Esophagus (tissue), 2 donors: ENCODE measurements at regions not wholly inside any gene's neighbourhood (a gene's known extent, or its start where the extent isn't known, plus 50 kb on each side); places are given as distances from the start of the nearest gene placed in this dataset.

Experiments
- H3K27ac ChIP-seq, 2 donors: one replicate each; pipeline ENCODE4 v1.5.1; 2013; ENCODE audit warnings: low read depth in 2 of 2, mild to moderate bottlenecking in 2 of 2, inconsistent platforms in 1 of 2, low read length in 1 of 2, moderate library complexity in 1 of 2
- H3K27me3 ChIP-seq, 2 donors: one replicate each; pipeline ENCODE4 v1.6.1; 2013; ENCODE audit warnings: low read length in 2 of 2, control low read depth in 1 of 2, mild to moderate bottlenecking in 1 of 2; ENCODE audit not compliant: insufficient read depth in 2 of 2, control insufficient read depth in 1 of 2
- H3K36me3 ChIP-seq, 2 donors: one replicate each; pipeline ENCODE4 v1.6.1; 2013; ENCODE audit warnings: low read length in 1 of 2; ENCODE audit not compliant: control insufficient read depth in 2 of 2, insufficient read depth in 2 of 2
- H3K4me1 ChIP-seq, 2 donors: one replicate each; pipeline ENCODE4 v1.6.1; 2013; ENCODE audit warnings: low read length in 1 of 2; ENCODE audit not compliant: control insufficient read depth in 2 of 2, insufficient read depth in 2 of 2
- H3K4me3 ChIP-seq, 2 donors: one replicate each; pipeline ENCODE4 v1.5.1; 2013; ENCODE audit warnings: low read length in 2 of 2, mild to moderate bottlenecking in 2 of 2, low read depth in 1 of 2, moderate library complexity in 1 of 2
- H3K9me3 ChIP-seq, 2 donors: one replicate each; pipeline ENCODE4 v1.6.1; 2013; ENCODE audit warnings: mild to moderate bottlenecking in 2 of 2, low read depth in 1 of 2, low read length in 1 of 2, moderate library complexity in 1 of 2; ENCODE audit not compliant: control insufficient read depth in 2 of 2, insufficient read depth in 1 of 2
- WGBS, 2 donors: extraction: QIAGEN DNeasy Blood & Tissue Kit; methylation state at CpG; one replicate each; pipeline ENCODE4 v1.1.7; 2013; 5-methylcytosine and 5-hydroxymethylcytosine counted together
- donor health status: healthy with polysubstance abuse.
- donor health status: Bipolar disorder and iron deficiency.

- Histone ChIP-seq H3K27me3 (no peaks in the 10 kb centered on the region), H3K4me3 (no peak overlapping the region), H3K27ac (no peak overlapping the region), H3K9me3 (no peaks in the 10 kb centered on the region), H3K36me3 (no peaks in the 10 kb centered on the region), H3K4me1 (no peaks in the 10 kb centered on the region)
- 51 to 64% methylated on average over 13 of the region's 13 CpGs for WGBS, 2 donors
Measured at GRCh38 chr14:97956581-97957340, 1159.6 kb downstream of the VRK1 start.

GRCh38 chr14:97959251-97959650 lies 1162.1 kb downstream of the VRK1 start:
- WGBS, 2 donors, result 89 to 95% methylated on average over 4 of the region's 4 CpGs
- no peaks in the 10 kb centered on the region for H3K9me3 ChIP-seq
- H3K4me1 ChIP-seq, result no peaks in the 10 kb centered on the region
- H3K27ac ChIP-seq, result no peak overlapping the region
- H3K36me3 ChIP-seq, result no peaks in the 10 kb centered on the region
- no peaks in the 10 kb centered on the region for H3K27me3 ChIP-seq
- no peak overlapping the region for H3K4me3 ChIP-seq

GRCh38 chr14:97960436-97960835 lies 1163.3 kb downstream of the VRK1 start:
- Histone ChIP-seq H3K9me3 (no peaks in the 10 kb centered on the region), H3K27ac (no peak overlapping the region), H3K36me3 (no peaks in the 10 kb centered on the region), H3K4me1 (no peaks in the 10 kb centered on the region), H3K4me3 (no peak overlapping the region), H3K27me3 (no peaks in the 10 kb centered on the region)
- WGBS, 2 donors, result 88 to 91% methylated on average over 4 of the region's 4 CpGs

GRCh38 chr14:97970222-97970621 lies 1173.0 kb downstream of the VRK1 start:
- no peaks in the 10 kb centered on the region for H3K4me1 ChIP-seq
- H3K4me3 ChIP-seq, result no peak overlapping the region
- no peak overlapping the region for H3K27ac ChIP-seq
- 44 to 86% methylated on average over 1 of the region's 1 CpG for WGBS, 2 donors
- H3K36me3 ChIP-seq, result no peaks in the 10 kb centered on the region
- no peaks in the 10 kb centered on the region for H3K27me3 ChIP-seq
- H3K9me3 ChIP-seq, result no peaks in the 10 kb centered on the region

- H3K27me3 ChIP-seq, result no peaks in the 10 kb centered on the region
- no peak overlapping the region for H3K4me3 ChIP-seq
- H3K36me3 ChIP-seq, result no peaks in the 10 kb centered on the region
- no peaks in the 10 kb centered on the region for H3K9me3 ChIP-seq
- WGBS, 2 donors, result 35 to 43% methylated on average over 3 of the region's 3 CpGs
- peak overlapping the region in 1 of 2 donors; percentile 33 for H3K27ac ChIP-seq
- H3K4me1 ChIP-seq, result peaks cover 0 to 4% of the 10 kb centered on the region in 2 donors
Measured at GRCh38 chr14:97975216-97975615, 1178.0 kb downstream of the VRK1 start.

- H3K27ac ChIP-seq, result peak overlapping the region; percentile 62 to 65
Measured at GRCh38 chr14:97975962-97976361, 1178.8 kb downstream of the VRK1 start.

GRCh38 chr14:97976861-97977260 lies 1179.7 kb downstream of the VRK1 start:
- WGBS, 2 donors, result 40 to 43% methylated on average over 6 of the region's 6 CpGs
- H3K36me3 ChIP-seq, result no peaks in the 10 kb centered on the region
- peaks cover 0 to 4% of the 10 kb centered on the region in 2 donors for H3K4me1 ChIP-seq
- no peaks in the 10 kb centered on the region for H3K27me3 ChIP-seq
- H3K4me3 ChIP-seq, result peak overlapping the region in 1 of 2 donors; percentile 13
- H3K9me3 ChIP-seq, result no peaks in the 10 kb centered on the region
- peak overlapping the region; percentile 65 to 74 for H3K27ac ChIP-seq

More at GRCh38 chr14:97975962-97976361, 1178.8 kb downstream of the VRK1 start:
- Histone ChIP-seq H3K4me3 (no peak overlapping the region), H3K27me3 (no peaks in the 10 kb centered on the region), H3K4me1 (peaks cover 0 to 4% of the 10 kb centered on the region in 2 donors), H3K9me3 (no peaks in the 10 kb centered on the region), H3K36me3 (no peaks in the 10 kb centered on the region)
- 62 to 70% methylated on average over 6 of the region's 6 CpGs for WGBS, 2 donors

- Histone ChIP-seq H3K4me3 (peak overlapping the region; percentile 41 to 48), H3K27ac (peak overlapping the region; percentile 74 to 91), H3K4me1 (peaks cover 0 to 4% of the 10 kb centered on the region in 2 donors), H3K9me3 (no peaks in the 10 kb centered on the region), H3K36me3 (no peaks in the 10 kb centered on the region), H3K27me3 (no peaks in the 10 kb centered on the region)
- WGBS, 2 donors, result 14 to 26% methylated on average over 17 of the region's 17 CpGs
Measured at GRCh38 chr14:97977651-97978261, 1180.6 kb downstream of the VRK1 start.

- WGBS, 2 donors, result 2 to 3% methylated on average over 9 of the region's 9 CpGs
Measured at GRCh38 chr14:97978341-97978740, 1181.2 kb downstream of the VRK1 start.

More at GRCh38 chr14:97978341-97978740, 1181.2 kb downstream of the VRK1 start:
- Histone ChIP-seq H3K36me3 (no peaks in the 10 kb centered on the region), H3K4me3 (peak overlapping the region in 1 of 2 donors; percentile 48), H3K27me3 (no peaks in the 10 kb centered on the region), H3K27ac (peak overlapping the region; percentile 60 to 81), H3K9me3 (no peaks in the 10 kb centered on the region), H3K4me1 (peaks cover 0 to 4% of the 10 kb centered on the region in 2 donors)
